ENCODE measurements at regions not wholly inside any gene's neighbourhood (a gene's known extent, or its start where the extent isn't known, plus 50 kb on each side); places are given as distances from the start of the nearest gene placed in this dataset.
"Not testable (repeated sequence)": the region's sequence is repeated elsewhere in the genome, so short reads cannot be mapped to it uniquely, and the experiment has no call there.

DNA sequence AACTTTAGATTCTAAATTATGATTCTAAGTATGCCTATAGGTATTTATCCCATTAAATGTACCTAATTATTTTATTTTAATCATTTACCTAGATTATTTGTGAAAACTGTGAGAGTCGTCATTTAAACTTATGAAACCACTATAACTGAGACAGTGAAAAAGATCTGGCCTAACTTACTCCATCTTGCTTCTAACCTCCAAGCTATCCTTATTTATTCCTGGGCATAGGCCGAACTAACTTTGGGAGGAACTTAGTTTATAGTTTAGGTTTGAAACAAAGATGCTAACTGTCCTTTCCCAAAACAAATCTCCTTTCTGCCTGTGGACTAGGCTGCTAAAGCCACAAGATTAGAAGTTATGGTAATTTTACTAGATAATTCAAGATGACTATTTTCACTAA is 79.7 kb upstream of the PPP2R5C start:
- Histone ChIP-seq H3K4me1 (ENCODE audit: control insufficient read depth, insufficient read depth, low read length) (peaks cover 8% of the 10 kb centered on the region), H3K9ac (ENCODE audit: low read length) (no peak overlapping the region), H3K9me3 (ENCODE audit: control insufficient read depth, low read length) (no peaks in the 10 kb centered on the region), H3K27me3 (replicated peaks; ENCODE audit: control insufficient read depth, insufficient read depth, low read length) (peaks cover 13% of the 10 kb centered on the region), H3K4me3 (ENCODE audit: low read length) (no peak overlapping the region), H3K36me3 (ENCODE audit: control insufficient read depth, insufficient read depth, low read length, severe bottlenecking) (no peaks in the 10 kb centered on the region)
- no peak for DNase-seq (ENCODE audit: low read depth)

DNA sequence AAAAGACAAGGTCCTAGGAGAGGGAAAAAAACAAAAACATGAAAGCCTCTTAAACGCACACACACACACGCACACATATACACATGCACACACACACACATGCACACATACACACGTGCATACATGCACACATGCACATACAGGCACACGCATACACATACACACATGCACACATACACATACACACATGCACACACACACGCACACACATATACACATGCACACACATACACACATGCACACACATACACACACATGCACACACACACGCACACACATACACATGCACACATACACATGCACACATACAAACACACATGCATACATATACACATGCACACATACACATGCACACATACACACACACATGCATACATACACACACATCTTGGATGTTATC is 78.1 kb upstream of the PPP2R5C start:
- H3K36me3 ChIP-seq (ENCODE audit: control insufficient read depth, insufficient read depth, low read length, severe bottlenecking), result no peaks in the 10 kb centered on the region
- DNase-seq (ENCODE audit: low read depth), result no peak
- H3K9ac ChIP-seq (ENCODE audit: low read length), result no peak overlapping the region
- peaks cover 10% of the 10 kb centered on the region for H3K4me1 ChIP-seq (ENCODE audit: control insufficient read depth, insufficient read depth, low read length)
- peaks cover 11% of the 10 kb centered on the region for H3K27me3 ChIP-seq (replicated peaks; ENCODE audit: control insufficient read depth, insufficient read depth, low read length)
- no peak overlapping the region for H3K4me3 ChIP-seq (ENCODE audit: low read length)
- no peaks in the 10 kb centered on the region for H3K9me3 ChIP-seq (ENCODE audit: control insufficient read depth, low read length)

DNA sequence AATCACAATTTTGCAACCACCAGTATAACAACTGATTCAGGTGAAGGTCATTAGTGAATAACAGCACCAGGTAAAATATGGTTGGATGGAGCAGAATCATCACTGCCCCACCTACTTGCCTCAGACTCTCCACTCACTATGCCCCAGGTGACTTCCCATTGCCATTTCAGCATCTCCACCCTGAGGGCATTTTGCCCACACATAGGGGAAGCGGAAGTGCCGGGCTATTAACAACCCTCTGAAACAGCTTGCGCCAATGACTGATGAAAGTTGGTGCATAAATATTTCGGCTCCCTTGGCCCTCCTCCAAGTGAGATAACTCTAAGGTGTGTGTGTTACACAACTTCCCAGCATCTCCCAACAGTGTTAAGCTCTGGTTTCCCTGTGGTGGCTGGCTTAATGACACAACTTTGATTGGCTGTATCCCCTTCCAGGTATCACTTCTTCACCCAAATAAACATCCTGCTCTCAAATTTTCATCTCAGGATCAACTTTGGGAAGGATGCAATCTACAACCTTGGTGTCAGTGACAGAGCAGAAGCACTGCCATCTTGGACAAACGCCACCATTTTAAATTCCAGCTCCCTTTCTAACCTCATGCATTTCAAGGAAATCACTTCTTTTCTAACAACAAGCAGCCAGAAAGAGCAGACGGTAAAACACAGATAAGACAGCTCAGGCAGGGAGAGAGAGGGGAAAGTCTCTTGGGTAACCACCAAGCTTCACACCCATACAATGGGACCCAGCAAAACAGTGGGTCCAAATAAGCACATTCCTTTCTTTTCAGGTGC is 73.6 kb upstream of the PPP2R5C start:
- Histone ChIP-seq H3K9me3 (ENCODE audit: control insufficient read depth, low read length) (no peaks in the 10 kb centered on the region), H3K27me3 (replicated peaks; ENCODE audit: control insufficient read depth, insufficient read depth, low read length) (peaks cover 14% of the 10 kb centered on the region), H3K4me3 (ENCODE audit: low read length) (no peak overlapping the region), H3K36me3 (ENCODE audit: control insufficient read depth, insufficient read depth, low read length, severe bottlenecking) (no peaks in the 10 kb centered on the region), H3K4me1 (ENCODE audit: control insufficient read depth, insufficient read depth, low read length) (peaks cover 10% of the 10 kb centered on the region), H3K9ac (ENCODE audit: low read length) (no peak overlapping the region)
- no peak for DNase-seq (ENCODE audit: low read depth)

DNA sequence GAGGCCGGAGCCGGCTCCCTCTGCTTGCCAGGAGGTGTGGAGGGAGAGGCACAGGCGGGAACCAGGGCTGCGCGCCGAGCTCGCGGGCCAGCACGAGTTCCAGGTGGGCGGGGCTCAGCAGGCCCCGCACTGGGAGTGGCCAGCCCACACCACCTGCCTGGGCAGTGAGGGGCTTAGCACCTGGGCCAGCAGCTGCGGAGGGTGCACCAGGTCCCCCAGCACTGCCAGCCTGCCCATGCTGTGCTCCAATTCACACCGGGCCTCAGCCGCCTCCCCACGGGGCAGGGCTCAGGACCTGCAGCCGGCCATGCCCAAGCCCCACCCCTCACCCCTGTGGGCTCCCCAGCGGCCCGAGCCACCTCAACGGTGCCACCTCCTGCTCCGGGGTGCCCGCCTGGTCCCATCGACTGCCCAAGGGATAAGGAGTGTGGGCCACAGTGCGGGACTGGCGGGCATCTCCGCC is 72.4 kb upstream of the PPP2R5C start:
- H3K4me1 ChIP-seq (ENCODE audit: control insufficient read depth, insufficient read depth, low read length), result peaks cover 10% of the 10 kb centered on the region
- no peaks in the 10 kb centered on the region for H3K9me3 ChIP-seq (ENCODE audit: control insufficient read depth, low read length)
- no peak for DNase-seq (ENCODE audit: low read depth)
- no peak overlapping the region for H3K4me3 ChIP-seq (ENCODE audit: low read length)
- H3K9ac ChIP-seq (ENCODE audit: low read length), result no peak overlapping the region
- H3K36me3 ChIP-seq (ENCODE audit: control insufficient read depth, insufficient read depth, low read length, severe bottlenecking), result no peaks in the 10 kb centered on the region
- H3K27me3 ChIP-seq (replicated peaks; ENCODE audit: control insufficient read depth, insufficient read depth, low read length), result peaks cover 10% of the 10 kb centered on the region

DNA sequence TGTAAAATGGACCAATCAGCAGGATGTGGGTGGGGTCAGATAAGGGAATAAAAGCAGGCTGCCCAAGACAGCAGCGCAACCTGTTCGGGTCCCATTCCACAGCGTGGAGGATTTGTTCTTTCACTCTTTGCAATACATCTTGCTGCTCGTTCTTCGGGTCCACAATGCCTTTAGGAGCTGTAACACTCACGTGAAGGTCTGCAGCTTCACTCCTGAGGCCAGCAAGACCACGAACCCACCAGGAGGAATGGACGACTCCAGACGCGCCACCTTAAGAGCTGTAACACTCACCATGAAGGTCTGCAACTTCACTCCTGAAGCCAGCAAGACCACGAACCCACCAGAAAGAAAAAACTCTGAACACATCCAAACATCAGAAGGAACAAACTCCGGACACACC is 71.5 kb upstream of the PPP2R5C start:
- not testable (repeated sequence) for H3K27me3 ChIP-seq (replicated peaks; ENCODE audit: control insufficient read depth, insufficient read depth, low read length); H3K4me3 ChIP-seq (ENCODE audit: low read length); H3K9ac ChIP-seq (ENCODE audit: low read length); DNase-seq (ENCODE audit: low read depth); H3K9me3 ChIP-seq (ENCODE audit: control insufficient read depth, low read length); H3K36me3 ChIP-seq (ENCODE audit: control insufficient read depth, insufficient read depth, low read length, severe bottlenecking)
- peaks cover 10% of the 10 kb centered on the region for H3K4me1 ChIP-seq (ENCODE audit: control insufficient read depth, insufficient read depth, low read length)

DNA sequence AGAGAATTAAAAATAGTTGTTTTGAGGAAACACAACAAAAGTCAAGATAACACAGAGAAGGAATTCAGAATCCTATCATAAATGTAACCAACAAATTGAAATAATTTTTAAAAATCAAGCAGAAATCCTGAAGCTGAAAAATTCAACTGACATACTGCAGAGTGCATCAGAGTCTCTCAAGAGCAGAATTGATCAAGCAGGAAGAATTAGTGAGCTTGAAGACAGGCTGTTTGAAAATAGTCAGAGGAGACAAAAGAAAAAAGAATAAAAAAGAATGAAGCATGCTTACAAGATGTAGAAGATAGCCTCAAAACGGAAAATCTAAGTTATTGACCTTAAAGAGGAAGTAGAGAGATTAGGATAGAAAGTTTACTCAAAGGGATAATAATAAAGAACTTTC is 65.8 kb upstream of the PPP2R5C start:
- Histone ChIP-seq H3K4me1 (ENCODE audit: control insufficient read depth, insufficient read depth, low read length) (no peaks in the 10 kb centered on the region), H3K27me3 (replicated peaks; ENCODE audit: control insufficient read depth, insufficient read depth, low read length) (peaks cover 6% of the 10 kb centered on the region), H3K9me3 (ENCODE audit: control insufficient read depth, low read length) (peaks cover 21% of the 10 kb centered on the region), H3K36me3 (ENCODE audit: control insufficient read depth, insufficient read depth, low read length, severe bottlenecking) (no peaks in the 10 kb centered on the region), H3K4me3 (ENCODE audit: low read length) (no peak overlapping the region), H3K9ac (ENCODE audit: low read length) (no peak overlapping the region)
- no peak for DNase-seq (ENCODE audit: low read depth)

DNA sequence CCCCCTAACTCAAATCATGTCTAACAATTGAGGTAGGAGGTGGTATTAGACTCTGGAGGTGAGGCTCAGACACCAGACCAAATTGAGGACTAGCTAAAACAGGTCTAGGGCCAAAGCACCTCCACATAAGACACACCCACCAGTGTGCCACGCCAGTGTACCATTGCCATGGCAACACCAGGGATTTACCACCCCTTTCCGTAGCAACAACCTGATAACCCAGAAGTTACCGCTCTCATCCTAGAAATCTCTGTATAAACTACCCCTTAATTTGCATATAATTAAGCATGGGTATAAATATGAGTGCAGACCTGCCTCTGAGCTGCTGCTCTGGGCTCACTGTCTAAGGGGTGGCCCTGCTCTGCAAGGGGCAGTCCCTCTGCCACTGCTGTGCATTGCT is 57.4 kb upstream of the PPP2R5C start:
- Histone ChIP-seq H3K9ac (ENCODE audit: low read length) (no peak overlapping the region), H3K4me1 (ENCODE audit: control insufficient read depth, insufficient read depth, low read length) (peaks cover 4% of the 10 kb centered on the region), H3K27me3 (replicated peaks; ENCODE audit: control insufficient read depth, insufficient read depth, low read length) (peaks cover 23% of the 10 kb centered on the region), H3K9me3 (ENCODE audit: control insufficient read depth, low read length) (no peaks in the 10 kb centered on the region), H3K4me3 (ENCODE audit: low read length) (no peak overlapping the region), H3K36me3 (ENCODE audit: control insufficient read depth, insufficient read depth, low read length, severe bottlenecking) (no peaks in the 10 kb centered on the region)
- DNase-seq (ENCODE audit: low read depth), result no peak

DNA sequence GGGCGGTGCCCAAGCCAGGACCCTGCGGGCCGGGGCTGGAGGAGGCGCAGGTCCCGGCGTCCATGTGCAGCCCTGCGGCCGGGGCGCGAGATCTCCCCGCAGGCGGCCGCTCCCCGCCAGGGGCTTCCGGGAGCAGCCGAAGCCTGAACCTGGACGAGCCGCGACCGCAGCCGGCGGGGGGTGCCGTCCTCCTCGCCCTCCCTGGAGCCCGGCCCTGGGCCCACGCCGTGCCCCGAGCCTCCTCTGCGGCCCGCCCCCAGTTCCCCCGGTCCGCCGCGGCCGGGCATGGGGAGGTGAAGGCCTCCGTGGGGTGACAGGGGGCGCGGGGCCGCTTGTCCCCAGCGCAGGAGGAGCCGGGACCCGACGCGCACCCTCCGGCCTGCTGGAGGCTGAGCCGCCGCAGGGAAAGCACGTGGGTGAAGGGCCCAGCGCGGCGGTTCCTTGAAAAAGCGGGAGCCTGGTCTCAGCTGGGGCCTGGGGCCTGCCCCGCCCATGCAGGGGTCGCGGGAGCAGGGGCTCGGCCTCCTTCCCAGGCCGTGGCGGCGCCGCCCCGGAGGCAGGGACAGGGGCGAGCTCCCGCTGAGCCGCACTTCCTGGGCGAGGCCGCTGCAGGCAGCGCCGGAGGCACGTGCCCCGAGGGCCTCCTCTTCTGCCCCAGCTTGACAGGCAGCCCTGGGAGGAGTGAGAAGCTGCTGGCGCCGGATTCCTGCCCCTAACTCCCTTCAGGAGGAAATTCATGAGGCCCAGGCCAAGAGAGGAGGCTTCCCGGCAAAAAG is 55.6 kb upstream of the PPP2R5C start:
- Histone ChIP-seq H3K4me1 (ENCODE audit: control insufficient read depth, insufficient read depth, low read length) (peaks cover 4% of the 10 kb centered on the region), H3K27me3 (replicated peaks; ENCODE audit: control insufficient read depth, insufficient read depth, low read length) (peaks cover 23% of the 10 kb centered on the region), H3K9me3 (ENCODE audit: control insufficient read depth, low read length) (no peaks in the 10 kb centered on the region), H3K4me3 (ENCODE audit: low read length) (no peak overlapping the region), H3K36me3 (ENCODE audit: control insufficient read depth, insufficient read depth, low read length, severe bottlenecking) (no peaks in the 10 kb centered on the region), H3K9ac (ENCODE audit: low read length) (peak overlapping the region; percentile 34)
- no peak for DNase-seq (ENCODE audit: low read depth)

DNA sequence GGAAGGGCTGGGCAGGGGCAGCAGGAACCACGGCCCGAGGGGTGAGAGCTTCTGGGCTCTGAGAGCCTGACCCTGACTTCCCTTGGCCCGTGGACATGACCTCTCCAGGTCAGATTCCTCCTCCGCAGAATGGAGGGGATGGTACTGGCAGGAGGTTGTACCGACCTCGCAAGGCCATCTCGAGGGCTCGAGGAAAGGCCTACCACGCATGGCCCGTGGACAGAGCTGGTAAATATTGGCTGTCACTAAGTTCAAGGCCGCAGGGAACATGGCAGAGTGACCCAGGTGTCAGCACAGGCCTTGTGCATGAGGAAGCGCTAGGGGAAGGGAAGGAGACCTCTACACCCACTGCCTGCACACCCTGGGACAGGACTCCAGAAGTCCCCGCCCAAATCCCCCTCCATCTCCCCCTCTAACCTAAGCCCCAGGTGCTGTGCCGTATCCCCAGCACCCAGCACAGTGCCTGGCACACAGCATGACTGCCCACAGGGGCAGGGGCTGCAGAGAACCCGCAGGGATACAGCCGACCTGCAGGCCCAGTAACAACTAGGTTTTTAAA is 54.9 kb upstream of the PPP2R5C start:
- no peak overlapping the region for H3K4me3 ChIP-seq (ENCODE audit: low read length)
- H3K4me1 ChIP-seq (ENCODE audit: control insufficient read depth, insufficient read depth, low read length), result peaks cover 4% of the 10 kb centered on the region
- H3K9ac ChIP-seq (ENCODE audit: low read length), result peak overlapping the region; percentile 34
- H3K9me3 ChIP-seq (ENCODE audit: control insufficient read depth, low read length), result no peaks in the 10 kb centered on the region
- no peak for DNase-seq (ENCODE audit: low read depth)
- no peaks in the 10 kb centered on the region for H3K36me3 ChIP-seq (ENCODE audit: control insufficient read depth, insufficient read depth, low read length, severe bottlenecking)
- H3K27me3 ChIP-seq (replicated peaks; ENCODE audit: control insufficient read depth, insufficient read depth, low read length), result peaks cover 23% of the 10 kb centered on the region

DNA sequence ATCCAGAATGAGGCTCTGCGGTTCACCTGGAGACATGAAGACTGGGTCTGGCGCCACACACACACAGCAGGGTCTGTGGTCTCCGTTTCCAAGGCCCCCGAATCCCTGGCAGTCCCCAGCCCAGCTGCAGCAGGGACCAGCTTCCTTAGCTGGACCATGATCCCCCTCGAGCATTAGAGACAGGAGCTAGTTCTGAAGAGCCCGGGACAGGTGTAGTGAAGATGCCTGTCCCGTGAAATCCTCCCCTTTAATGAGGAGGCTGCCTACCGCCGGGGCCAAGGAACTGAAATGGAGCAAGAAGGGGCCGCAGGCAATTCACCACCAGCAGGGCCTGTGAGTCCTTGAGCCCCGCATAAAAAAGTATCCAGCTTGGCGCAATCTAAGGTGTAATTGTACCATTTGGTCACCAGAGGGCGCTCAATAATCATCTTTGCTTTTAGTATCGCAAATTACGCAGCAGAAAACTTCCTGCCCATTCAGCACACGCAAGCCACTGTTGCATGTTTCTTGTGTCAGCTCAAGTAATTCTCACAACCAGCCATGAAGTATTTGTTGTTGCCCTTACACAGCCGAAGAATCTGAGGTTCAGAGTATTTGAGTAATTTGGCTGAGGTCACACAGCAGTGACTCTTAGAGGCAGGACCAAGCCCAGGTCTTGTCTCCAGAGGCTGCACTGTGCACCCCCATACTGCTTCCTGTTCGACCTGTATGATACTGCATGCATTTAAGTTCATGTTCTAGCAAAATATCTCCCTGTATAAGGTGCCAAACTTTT is 54.3 kb upstream of the PPP2R5C start:
- Histone ChIP-seq H3K27me3 (replicated peaks; ENCODE audit: control insufficient read depth, insufficient read depth, low read length) (peaks cover 17% of the 10 kb centered on the region), H3K9ac (ENCODE audit: low read length) (peak overlapping the region; percentile 46), H3K9me3 (ENCODE audit: control insufficient read depth, low read length) (no peaks in the 10 kb centered on the region), H3K36me3 (ENCODE audit: control insufficient read depth, insufficient read depth, low read length, severe bottlenecking) (no peaks in the 10 kb centered on the region), H3K4me3 (ENCODE audit: low read length) (no peak overlapping the region), H3K4me1 (ENCODE audit: control insufficient read depth, insufficient read depth, low read length) (peaks cover 4% of the 10 kb centered on the region)
- DNase-seq (ENCODE audit: low read depth), result peak; percentile 92
